Osteoblast (primary cell): ENCODE measurements at regions not wholly inside any gene's neighbourhood (a gene's known extent, or its start where the extent isn't known, plus 50 kb on each side); places are given as distances from the start of the nearest gene placed in this dataset.
A peak's percentile ranks its signal among the peaks of the same experiment; 100 is the strongest.

ENCODE experiments used
- DNase-seq: peaks from one replicate; pipeline ENCODE4 v3.0.0; 2011; ENCODE audit warnings: low spot score, mixed read lengths; ENCODE audit not compliant: insufficient read length; ENCODE audit errors: missing footprints
- H2AFZ ChIP-seq: 2 replicates; pipeline ENCODE4 v1.6.0; 2011; ENCODE audit warnings: mild to moderate bottlenecking, low read length
- H3K27ac ChIP-seq: 2 replicates; pipeline ENCODE4 v1.5.1; 2011; ENCODE audit warnings: mild to moderate bottlenecking, low read depth, low read length, moderate library complexity
- H3K27me3 ChIP-seq: 2 replicates; pipeline ENCODE4 v1.6.0; 2012; ENCODE audit warnings: mild to moderate bottlenecking, control low read depth, inconsistent platforms, low read length, moderate library complexity; ENCODE audit not compliant: insufficient read depth
- H3K36me3 ChIP-seq: 2 replicates; pipeline ENCODE4 v1.5.1; 2011; ENCODE audit warnings: mild to moderate bottlenecking, low read length, control low read depth, moderate library complexity; ENCODE audit not compliant: insufficient read depth
- H3K4me1 ChIP-seq: 2 replicates; pipeline ENCODE4 v1.5.1; 2011; ENCODE audit warnings: mild to moderate bottlenecking, low read length, control low read depth, moderate library complexity; ENCODE audit not compliant: insufficient read depth
- H3K4me2 ChIP-seq: 2 replicates; pipeline ENCODE4 v1.6.0; 2011; ENCODE audit warnings: mild to moderate bottlenecking, low read length; ENCODE audit not compliant: insufficient read depth
- H3K4me3 ChIP-seq: fragments of 200-600 bp; sonication (generic); 3 replicates; pipeline ENCODE4 v1.5.1; 2012; ENCODE audit warnings: mild to moderate bottlenecking, low read length, inconsistent platforms; ENCODE audit not compliant: insufficient read depth
- H3K79me2 ChIP-seq: 2 replicates; pipeline ENCODE4 v1.6.0; 2012; ENCODE audit warnings: mild to moderate bottlenecking, low read length, control low read depth, inconsistent platforms; ENCODE audit not compliant: insufficient read depth
- H3K9me3 ChIP-seq: 2 replicates; pipeline ENCODE4 v1.5.1; 2011; ENCODE audit warnings: low read depth, low read length, control low read depth
- H4K20me1 ChIP-seq: 2 replicates; pipeline ENCODE4 v1.6.0; 2012; ENCODE audit warnings: mild to moderate bottlenecking, low read length, control low read depth; ENCODE audit not compliant: insufficient read depth
- TF ChIP-seq, protein P1 (sequence below): IDR thresholded peaks from 2 replicates; pipeline ENCODE4 v1.5.1; 2011; ENCODE audit warnings: mild to moderate bottlenecking, low read depth, low read length, moderate library complexity; ENCODE audit errors: extremely low read depth

DNA sequence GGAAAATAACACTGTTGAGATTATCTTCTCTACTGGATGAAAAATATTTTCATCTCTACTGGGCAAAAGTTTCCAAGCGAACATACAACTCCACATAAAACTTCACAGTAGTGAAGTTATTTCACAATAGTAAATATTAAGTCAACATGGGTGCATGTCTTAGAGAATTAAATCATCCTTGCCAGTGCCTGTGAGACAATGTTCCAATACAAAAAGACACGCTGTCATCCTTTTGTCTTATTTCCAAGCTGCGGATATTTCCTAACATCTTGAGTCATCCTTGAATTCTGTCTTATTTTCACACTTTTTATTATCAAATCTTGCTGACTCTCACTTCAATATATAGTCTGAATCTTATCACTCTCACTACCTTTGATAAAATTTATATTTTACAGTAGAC lies 142.9 kb upstream of the KITLG start:
- Histone ChIP-seq H3K4me1 (peaks cover 10% of the 10 kb centered on the region), H3K9me3 (no peaks in the 10 kb centered on the region), H3K4me3 (no peak overlapping the region), H3K27me3 (no peaks in the 10 kb centered on the region), H3K79me2 (no peaks in the 10 kb centered on the region), H3K36me3 (no peaks in the 10 kb centered on the region), H3K4me2 (no peak overlapping the region), H3K27ac (no peak overlapping the region), H4K20me1 (no peaks in the 10 kb centered on the region), H2AFZ (no peak overlapping the region)
- peak; percentile 49 for DNase-seq
- TF ChIP-seq, protein P1, sequence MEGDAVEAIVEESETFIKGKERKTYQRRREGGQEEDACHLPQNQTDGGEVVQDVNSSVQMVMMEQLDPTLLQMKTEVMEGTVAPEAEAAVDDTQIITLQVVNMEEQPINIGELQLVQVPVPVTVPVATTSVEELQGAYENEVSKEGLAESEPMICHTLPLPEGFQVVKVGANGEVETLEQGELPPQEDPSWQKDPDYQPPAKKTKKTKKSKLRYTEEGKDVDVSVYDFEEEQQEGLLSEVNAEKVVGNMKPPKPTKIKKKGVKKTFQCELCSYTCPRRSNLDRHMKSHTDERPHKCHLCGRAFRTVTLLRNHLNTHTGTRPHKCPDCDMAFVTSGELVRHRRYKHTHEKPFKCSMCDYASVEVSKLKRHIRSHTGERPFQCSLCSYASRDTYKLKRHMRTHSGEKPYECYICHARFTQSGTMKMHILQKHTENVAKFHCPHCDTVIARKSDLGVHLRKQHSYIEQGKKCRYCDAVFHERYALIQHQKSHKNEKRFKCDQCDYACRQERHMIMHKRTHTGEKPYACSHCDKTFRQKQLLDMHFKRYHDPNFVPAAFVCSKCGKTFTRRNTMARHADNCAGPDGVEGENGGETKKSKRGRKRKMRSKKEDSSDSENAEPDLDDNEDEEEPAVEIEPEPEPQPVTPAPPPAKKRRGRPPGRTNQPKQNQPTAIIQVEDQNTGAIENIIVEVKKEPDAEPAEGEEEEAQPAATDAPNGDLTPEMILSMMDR, result no peak

DNA sequence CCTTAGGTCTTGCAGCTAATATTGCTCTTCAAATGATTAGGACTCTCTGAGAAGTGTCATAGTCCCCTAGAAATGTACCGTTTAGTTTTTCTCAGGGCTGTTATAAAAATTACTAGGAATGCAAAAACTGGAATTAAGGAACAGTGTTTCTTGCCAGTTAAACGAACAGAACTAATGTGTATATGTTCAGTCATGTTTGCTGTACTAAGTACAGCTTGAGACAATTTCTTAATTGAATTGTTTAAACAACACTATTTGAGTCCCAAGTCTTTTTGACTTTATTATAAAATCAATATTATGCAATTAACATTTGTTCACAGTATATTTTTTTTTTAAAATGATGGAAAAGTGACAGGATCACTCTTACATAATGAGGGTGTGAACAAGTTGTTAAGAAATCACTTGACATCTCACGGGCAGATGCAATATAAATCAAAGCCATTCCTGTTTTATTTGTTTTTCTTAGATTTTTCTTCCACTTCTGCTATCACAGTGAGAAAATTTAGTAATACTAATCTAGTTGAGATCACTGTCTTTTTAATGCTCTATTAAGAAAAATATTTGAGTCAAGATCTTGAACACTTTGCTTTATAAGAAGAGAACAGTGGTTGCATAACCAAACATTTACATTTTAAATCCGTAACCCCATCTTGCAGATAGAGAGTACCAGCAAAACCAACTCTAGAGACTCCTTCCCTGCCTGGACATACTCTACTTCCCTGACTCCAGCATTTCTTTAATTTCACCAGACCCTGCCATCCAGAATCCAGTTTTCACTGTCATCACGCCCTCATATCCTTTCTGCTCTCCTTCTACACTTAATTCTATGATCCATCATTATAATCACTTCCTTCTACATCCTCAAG lies 140.7 kb upstream of the KITLG start:
- Histone ChIP-seq H3K79me2 (no peaks in the 10 kb centered on the region), H3K9me3 (no peaks in the 10 kb centered on the region), H2AFZ (no peak overlapping the region), H3K4me1 (no peaks in the 10 kb centered on the region), H3K36me3 (no peaks in the 10 kb centered on the region), H3K4me3 (no peak overlapping the region), H4K20me1 (no peaks in the 10 kb centered on the region), H3K27ac (no peak overlapping the region), H3K27me3 (no peaks in the 10 kb centered on the region), H3K4me2 (no peak overlapping the region)
- TF ChIP-seq, protein P1, result no peak
- DNase-seq, result no peak

DNA sequence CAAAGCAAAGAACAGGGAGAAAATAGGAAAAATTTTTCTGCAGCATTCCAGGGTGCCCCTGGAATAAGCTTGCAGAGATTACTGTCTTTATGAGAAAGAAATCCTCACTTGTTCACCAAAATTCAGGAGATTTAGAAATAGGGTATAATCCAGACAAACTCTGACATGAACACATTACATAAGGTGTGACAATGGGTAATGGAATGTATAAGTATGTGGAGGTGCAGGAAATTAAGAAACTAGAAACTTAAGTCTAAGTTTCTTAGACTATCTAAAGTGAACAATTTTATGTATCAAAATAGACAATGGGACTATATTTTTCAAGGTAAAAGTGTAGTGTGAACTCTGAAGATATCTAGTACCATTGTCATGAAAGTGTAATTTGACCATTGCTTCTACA lies 140.0 kb upstream of the KITLG start:
- H3K27ac ChIP-seq, result no peak overlapping the region
- H3K4me2 ChIP-seq, result no peak overlapping the region
- no peaks in the 10 kb centered on the region for H3K36me3 ChIP-seq
- H3K27me3 ChIP-seq, result no peaks in the 10 kb centered on the region
- H3K79me2 ChIP-seq, result no peaks in the 10 kb centered on the region
- no peak for DNase-seq
- TF ChIP-seq, protein P1, result no peak
- H2AFZ ChIP-seq, result no peak overlapping the region
- no peak overlapping the region for H3K4me3 ChIP-seq
- H4K20me1 ChIP-seq, result no peaks in the 10 kb centered on the region
- no peaks in the 10 kb centered on the region for H3K9me3 ChIP-seq
- no peaks in the 10 kb centered on the region for H3K4me1 ChIP-seq

DNA sequence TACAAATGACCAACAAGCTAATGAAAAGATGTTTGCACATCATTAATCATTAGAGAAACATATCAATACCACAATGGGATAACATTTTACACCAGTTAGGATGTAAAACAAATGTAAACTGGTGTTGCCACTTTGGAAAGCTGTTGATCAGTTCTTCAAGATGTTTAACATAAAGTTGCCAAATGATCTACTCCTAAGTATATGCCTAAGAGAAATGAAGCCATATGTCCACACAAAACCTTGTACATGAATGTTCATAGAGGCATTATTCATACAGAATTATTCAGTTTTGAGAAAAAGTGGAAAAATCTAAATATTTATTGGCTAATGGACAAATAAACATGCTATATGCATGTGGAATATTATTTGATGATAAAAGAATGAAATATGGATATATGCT lies 136.9 kb upstream of the KITLG start:
- Histone ChIP-seq H3K36me3 (no peaks in the 10 kb centered on the region), H4K20me1 (no peaks in the 10 kb centered on the region), H3K4me3 (no peak overlapping the region)

More for the DNA sequence above, 136.9 kb upstream of the KITLG start:
- no peaks in the 10 kb centered on the region for H3K4me1 ChIP-seq
- DNase-seq, result no peak
- H3K27ac ChIP-seq, result no peak overlapping the region
- no peak overlapping the region for H2AFZ ChIP-seq
- no peak overlapping the region for H3K4me2 ChIP-seq
- TF ChIP-seq, protein P1, result no peak
- no peaks in the 10 kb centered on the region for H3K9me3 ChIP-seq
- no peaks in the 10 kb centered on the region for H3K27me3 ChIP-seq
- no peaks in the 10 kb centered on the region for H3K79me2 ChIP-seq
